ENCODE measurements at regions not wholly inside any gene's neighbourhood (a gene's known extent, or its start where the extent isn't known, plus 50 kb on each side); places are given as distances from the start of the nearest gene placed in this dataset.
A peak's percentile ranks its signal among the peaks of the same experiment; 100 is the strongest.

GRCh38 chr14:83814896-83815295, 1715.0 kb upstream of the FLRT2 start:
- ChIA-PET POLR2A (no interaction called here), CTCF (interaction anchor here (0.7 kb wide), 1 partner anchor 13 kb away, joined by 7 read pairs; no protein-coding TSS in a partner anchor)
- Histone ChIP-seq H3K4me1 (ENCODE audit: control insufficient read depth, insufficient read depth, low read length) (peaks cover 10% of the 10 kb centered on the region; the same call in 1 of the 2 replicates), H3K27ac (ENCODE audit: extremely low read depth, low read depth, low read length) (no peak overlapping the region), H3K36me3 (ENCODE audit: control insufficient read depth in 2 of 2, insufficient read depth in 1 of 2, low read length in 2 of 2) (no peaks in the 10 kb centered on the region), H3K9me3 (ENCODE audit: control insufficient read depth, insufficient read depth, low read depth, low read length) (no peaks in the 10 kb centered on the region), H3K4me3 (ENCODE audit: low read depth, low read length) (no peak overlapping the region)
- no peak for TF ChIP-seq YY2 (tag by site-specific recombination; IDR thresholded peaks at IDR 0.05)
- no peak for TF ChIP-seq ZFHX2 (tag by site-specific recombination; conservative IDR thresholded peaks at IDR 0.05)
- TF ChIP-seq, protein P1, sequence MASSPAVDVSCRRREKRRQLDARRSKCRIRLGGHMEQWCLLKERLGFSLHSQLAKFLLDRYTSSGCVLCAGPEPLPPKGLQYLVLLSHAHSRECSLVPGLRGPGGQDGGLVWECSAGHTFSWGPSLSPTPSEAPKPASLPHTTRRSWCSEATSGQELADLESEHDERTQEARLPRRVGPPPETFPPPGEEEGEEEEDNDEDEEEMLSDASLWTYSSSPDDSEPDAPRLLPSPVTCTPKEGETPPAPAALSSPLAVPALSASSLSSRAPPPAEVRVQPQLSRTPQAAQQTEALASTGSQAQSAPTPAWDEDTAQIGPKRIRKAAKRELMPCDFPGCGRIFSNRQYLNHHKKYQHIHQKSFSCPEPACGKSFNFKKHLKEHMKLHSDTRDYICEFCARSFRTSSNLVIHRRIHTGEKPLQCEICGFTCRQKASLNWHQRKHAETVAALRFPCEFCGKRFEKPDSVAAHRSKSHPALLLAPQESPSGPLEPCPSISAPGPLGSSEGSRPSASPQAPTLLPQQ (tag by site-specific recombination; IDR thresholded peaks at IDR 0.05): no peak
- no peak for TF ChIP-seq KLF16 (tag by site-specific recombination; IDR thresholded peaks at IDR 0.05)
- TF ChIP-seq SETDB1 (IDR thresholded peaks at IDR 0.05; ENCODE audit: insufficient read length, low read length): no peak
- TF ChIP-seq ZNF366 (tag by site-specific recombination; conservative IDR thresholded peaks at IDR 0.05): no peak
- TF ChIP-seq ZNF362 (tag by site-specific recombination; IDR thresholded peaks at IDR 0.05): no peak
- TF ChIP-seq ZNF239 (tag by site-specific recombination; IDR thresholded peaks at IDR 0.05): no peak
- TF ChIP-seq ZNF391 (tag by site-specific recombination; IDR thresholded peaks at IDR 0.05; ENCODE audit: borderline replicate concordance, low read depth): no peak
- no peak for TF ChIP-seq PATZ1 (tag by site-specific recombination; IDR thresholded peaks at IDR 0.05)
- no peak for TF ChIP-seq KLF8 (tag by site-specific recombination; IDR thresholded peaks at IDR 0.05)
- no peak for TF ChIP-seq ZNF146 (tag by site-specific recombination; IDR thresholded peaks at IDR 0.05)
- no peak for TF ChIP-seq ZNF530 (tag by site-specific recombination; IDR thresholded peaks at IDR 0.05; ENCODE audit: low read depth)
- TF ChIP-seq ZNF621 (tag by site-specific recombination; IDR thresholded peaks at IDR 0.05): no peak
- TF ChIP-seq, protein P2, sequence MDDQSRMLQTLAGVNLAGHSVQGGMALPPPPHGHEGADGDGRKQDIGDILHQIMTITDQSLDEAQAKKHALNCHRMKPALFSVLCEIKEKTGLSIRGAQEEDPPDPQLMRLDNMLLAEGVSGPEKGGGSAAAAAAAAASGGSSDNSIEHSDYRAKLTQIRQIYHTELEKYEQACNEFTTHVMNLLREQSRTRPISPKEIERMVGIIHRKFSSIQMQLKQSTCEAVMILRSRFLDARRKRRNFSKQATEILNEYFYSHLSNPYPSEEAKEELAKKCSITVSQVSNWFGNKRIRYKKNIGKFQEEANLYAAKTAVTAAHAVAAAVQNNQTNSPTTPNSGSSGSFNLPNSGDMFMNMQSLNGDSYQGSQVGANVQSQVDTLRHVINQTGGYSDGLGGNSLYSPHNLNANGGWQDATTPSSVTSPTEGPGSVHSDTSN (CRISPR knock-in tag; IDR thresholded peaks at IDR 0.05): no peak
- no peak for TF ChIP-seq ZNF48 (tag by site-specific recombination; IDR thresholded peaks at IDR 0.05)

GRCh38 chr14:83816761-83817160, 1713.2 kb upstream of the FLRT2 start:
- no peak for TF ChIP-seq ZNF341 (tag by site-specific recombination; IDR thresholded peaks at IDR 0.05; ENCODE audit: low read depth)
- peak; percentile 86; the same call in 1 of the 2 replicates for TF ChIP-seq TRIM28 (IDR thresholded peaks at IDR 0.05; ENCODE audit: borderline replicate concordance, low read length)
- TF ChIP-seq TCF7L2 (IDR thresholded peaks at IDR 0.05; ENCODE audit: borderline replicate concordance, low read depth, low read length): peak; percentile 69; the same call in 1 of the 2 replicates
- TF ChIP-seq HOXD13 (CRISPR knock-in tag; IDR thresholded peaks at IDR 0.05; ENCODE audit: borderline replicate concordance): 0 out of 2 replicates have a peak, but pooled peaks have one; percentile 69
- Histone ChIP-seq H3K4me1 (ENCODE audit: control insufficient read depth, insufficient read depth, low read length) (peaks cover 10% of the 10 kb centered on the region; the same call in 1 of the 2 replicates), H3K36me3 (ENCODE audit: control insufficient read depth in 2 of 2, insufficient read depth in 1 of 2, low read length in 2 of 2) (no peaks in the 10 kb centered on the region), H3K9me3 (ENCODE audit: control insufficient read depth, insufficient read depth, low read depth, low read length) (no peaks in the 10 kb centered on the region), H3K27ac (ENCODE audit: extremely low read depth, low read depth, low read length) (no peak overlapping the region), H3K4me3 (ENCODE audit: low read depth, low read length) (no peak overlapping the region)
- ChIA-PET CTCF (interaction anchor here (0.6 to 0.7 kb wide), 2 partner anchors 16 to 374 kb away, joined by 3 read pairs; no protein-coding TSS in a partner anchor), POLR2A (no interaction called here)
